GM23338 (cell line): ENCODE measurements at regions not wholly inside any gene's neighbourhood (a gene's known extent, or its start where the extent isn't known, plus 50 kb on each side); places are given as distances from the start of the nearest gene placed in this dataset.

Experiments
- ATAC-seq: fragments of 200-7000 bp; cut with Tn5 transposase; 3 replicates; pipeline ENCODE4 v1.9.1; 2020
- DNase-seq: peaks from one replicate; pipeline ENCODE4 v3.0.0-alpha.2; 2015; ENCODE audit warnings: low spot score
- H2AFZ ChIP-seq: fragments of 200-600 bp; sonication (generic); 2 replicates; pipeline ENCODE4 v1.8.0; 2016; ENCODE audit warnings: antibody characterized with exemption, mild to moderate bottlenecking, moderate library complexity
- H3F3A ChIP-seq: fragments of 200-600 bp; sonication (generic); replicated peaks from 2 replicates; pipeline ENCODE4 v1.8.0; 2017; ENCODE audit warnings: antibody characterized with exemption, mixed run types, low read depth
- H3K27ac ChIP-seq: fragments of 200-600 bp; sonication (generic); 2 replicates; pipeline ENCODE4 v1.6.1; 2016; ENCODE audit warnings: low read depth
- H3K27me3 ChIP-seq: fragments of 200-600 bp; sonication (generic); 2 replicates; pipeline ENCODE4 v1.8.0; 2016; ENCODE audit warnings: mild to moderate bottlenecking, mixed run types, moderate library complexity; ENCODE audit not compliant: insufficient read depth
- H3K36me3 ChIP-seq: fragments of 200-600 bp; sonication (generic); 2 replicates; pipeline ENCODE4 v1.8.0; 2016; ENCODE audit warnings: mild to moderate bottlenecking; ENCODE audit not compliant: insufficient read depth
- H3K4me1 ChIP-seq: fragments of 200-600 bp; sonication (generic); 2 replicates; pipeline ENCODE4 v1.8.0; 2016; ENCODE audit warnings: mild to moderate bottlenecking, moderate library complexity; ENCODE audit not compliant: insufficient read depth
- H3K4me2 ChIP-seq: fragments of 200-600 bp; sonication (generic); 2 replicates; pipeline ENCODE4 v1.7.1; 2017; ENCODE audit warnings: mixed run types
- H3K4me3 ChIP-seq: fragments of 200-600 bp; sonication (generic); 2 replicates; pipeline ENCODE4 v1.6.1; 2016; ENCODE audit warnings: mixed run types
- H3K79me2 ChIP-seq: fragments of 200-600 bp; sonication (generic); replicated peaks from 2 replicates; pipeline ENCODE4 v1.8.0; 2017; ENCODE audit warnings: mild to moderate bottlenecking; ENCODE audit not compliant: insufficient read depth
- H3K9me2 ChIP-seq: fragments of 200-600 bp; sonication (generic); 2 replicates; pipeline ENCODE4 v1.8.0; 2017; ENCODE audit not compliant: insufficient read depth
- H4K20me1 ChIP-seq: fragments of 200-600 bp; sonication (generic); replicated peaks from 2 replicates; pipeline ENCODE4 v1.8.0; 2017; ENCODE audit warnings: mild to moderate bottlenecking; ENCODE audit not compliant: insufficient read depth
- H3K27ac Mint-ChIP-seq: 2 replicates; pipeline ENCODE4 v1.8.0; 2020; ENCODE audit warnings: inconsistent platforms, mild to moderate bottlenecking, moderate library complexity, mixed read lengths
- H3K27me3 Mint-ChIP-seq: 3 replicates; pipeline ENCODE4 v1.8.0; 2022; ENCODE audit warnings: low read depth, mild to moderate bottlenecking, moderate library complexity, mixed read lengths, inconsistent platforms; ENCODE audit not compliant: insufficient read depth, poor library complexity
- H3K36me3 Mint-ChIP-seq: 3 replicates; pipeline ENCODE4 v1.8.0; 2021; ENCODE audit warnings: low read depth, mild to moderate bottlenecking, inconsistent platforms, moderate library complexity, mixed read lengths
- H3K4me1 Mint-ChIP-seq: 3 replicates; pipeline ENCODE4 v1.8.0; 2020; ENCODE audit warnings: mild to moderate bottlenecking, inconsistent platforms, mixed read lengths
- H3K4me3 Mint-ChIP-seq: 3 replicates; pipeline ENCODE4 v1.8.0; 2021; ENCODE audit warnings: moderate library complexity, mild to moderate bottlenecking, inconsistent platforms, mixed read lengths
- H3K9me3 Mint-ChIP-seq: 3 replicates; pipeline ENCODE4 v1.8.0; 2020; ENCODE audit warnings: moderate library complexity, mild to moderate bottlenecking, inconsistent platforms, mixed read lengths
- CREB1 ChIP-seq: fragments of 250-450 bp; sonication (Bioruptor Pico); IDR thresholded peaks from 2 replicates; pipeline ENCODE4 v1.5.0; 2020; ENCODE audit warnings: low read depth, mild to moderate bottlenecking, moderate library complexity
- CTCF ChIP-seq, 2 experiments: fragments of 200-600 bp in 1 of 2; sonication (generic) in 1 of 2; conservative IDR thresholded peaks; 2 replicates each; pipeline versions ENCODE4 v1.5.1 to v1.6.1; 2016 to 2017; ENCODE audit warnings: antibody characterized with exemption in 2 of 2, low read depth in 2 of 2, mild to moderate bottlenecking in 2 of 2, moderate library complexity in 1 of 2
- POLR2AphosphoS5 ChIP-seq: IDR thresholded peaks from 2 replicates; pipeline ENCODE4 v1.6.1; 2016; ENCODE audit warnings: antibody characterized with exemption, low read depth
- ZNF331 ChIP-seq: fragments of 250-450 bp; sonication (Bioruptor Pico); IDR thresholded peaks from 2 replicates; pipeline ENCODE4 v1.5.0; 2020; ENCODE audit warnings: low read depth, mild to moderate bottlenecking, moderate library complexity
- TF ChIP-seq, protein P1 (sequence below): fragments of 250-450 bp; sonication (Bioruptor Pico); IDR thresholded peaks from 2 replicates; pipeline ENCODE4 v1.5.0; 2020; ENCODE audit warnings: mild to moderate bottlenecking, moderate library complexity

GRCh38 chrX:44451056-44451455 lies 91.6 kb downstream of the FUNDC1 start:
- Mint-ChIP-seq H3K9me3 (no peaks in the 10 kb centered on the region; the same call in 2 of the 3 replicates), H3K27ac (no peak overlapping the region), H3K27me3 (no peaks in the 10 kb centered on the region), H3K36me3 (no peaks in the 10 kb centered on the region), H3K4me1 (no peaks in the 10 kb centered on the region), H3K4me3 (no peak overlapping the region)
- Histone ChIP-seq H3K36me3 (no peaks in the 10 kb centered on the region), H3F3A (no peaks in the 10 kb centered on the region), H3K27me3 (no peaks in the 10 kb centered on the region), H3K27ac (no peak overlapping the region), H2AFZ (no peak overlapping the region), H3K4me3 (no peak overlapping the region), H3K4me2 (no peak overlapping the region), H3K9me2 (no peaks in the 10 kb centered on the region), H3K79me2 (no peaks in the 10 kb centered on the region), H3K4me1 (no peaks in the 10 kb centered on the region), H4K20me1 (no peaks in the 10 kb centered on the region)
- ATAC-seq (no peak), DNase-seq (no peak)
- TF ChIP-seq ZNF331 (CRISPR knock-in tag) (no peak), CREB1 (no peak), POLR2AphosphoS5 (no peak), CTCF (conservative IDR thresholded peaks at IDR 0.05; ENCODE audit: low read depth in 2 of 2) (no peak)
- TF ChIP-seq, protein P1, sequence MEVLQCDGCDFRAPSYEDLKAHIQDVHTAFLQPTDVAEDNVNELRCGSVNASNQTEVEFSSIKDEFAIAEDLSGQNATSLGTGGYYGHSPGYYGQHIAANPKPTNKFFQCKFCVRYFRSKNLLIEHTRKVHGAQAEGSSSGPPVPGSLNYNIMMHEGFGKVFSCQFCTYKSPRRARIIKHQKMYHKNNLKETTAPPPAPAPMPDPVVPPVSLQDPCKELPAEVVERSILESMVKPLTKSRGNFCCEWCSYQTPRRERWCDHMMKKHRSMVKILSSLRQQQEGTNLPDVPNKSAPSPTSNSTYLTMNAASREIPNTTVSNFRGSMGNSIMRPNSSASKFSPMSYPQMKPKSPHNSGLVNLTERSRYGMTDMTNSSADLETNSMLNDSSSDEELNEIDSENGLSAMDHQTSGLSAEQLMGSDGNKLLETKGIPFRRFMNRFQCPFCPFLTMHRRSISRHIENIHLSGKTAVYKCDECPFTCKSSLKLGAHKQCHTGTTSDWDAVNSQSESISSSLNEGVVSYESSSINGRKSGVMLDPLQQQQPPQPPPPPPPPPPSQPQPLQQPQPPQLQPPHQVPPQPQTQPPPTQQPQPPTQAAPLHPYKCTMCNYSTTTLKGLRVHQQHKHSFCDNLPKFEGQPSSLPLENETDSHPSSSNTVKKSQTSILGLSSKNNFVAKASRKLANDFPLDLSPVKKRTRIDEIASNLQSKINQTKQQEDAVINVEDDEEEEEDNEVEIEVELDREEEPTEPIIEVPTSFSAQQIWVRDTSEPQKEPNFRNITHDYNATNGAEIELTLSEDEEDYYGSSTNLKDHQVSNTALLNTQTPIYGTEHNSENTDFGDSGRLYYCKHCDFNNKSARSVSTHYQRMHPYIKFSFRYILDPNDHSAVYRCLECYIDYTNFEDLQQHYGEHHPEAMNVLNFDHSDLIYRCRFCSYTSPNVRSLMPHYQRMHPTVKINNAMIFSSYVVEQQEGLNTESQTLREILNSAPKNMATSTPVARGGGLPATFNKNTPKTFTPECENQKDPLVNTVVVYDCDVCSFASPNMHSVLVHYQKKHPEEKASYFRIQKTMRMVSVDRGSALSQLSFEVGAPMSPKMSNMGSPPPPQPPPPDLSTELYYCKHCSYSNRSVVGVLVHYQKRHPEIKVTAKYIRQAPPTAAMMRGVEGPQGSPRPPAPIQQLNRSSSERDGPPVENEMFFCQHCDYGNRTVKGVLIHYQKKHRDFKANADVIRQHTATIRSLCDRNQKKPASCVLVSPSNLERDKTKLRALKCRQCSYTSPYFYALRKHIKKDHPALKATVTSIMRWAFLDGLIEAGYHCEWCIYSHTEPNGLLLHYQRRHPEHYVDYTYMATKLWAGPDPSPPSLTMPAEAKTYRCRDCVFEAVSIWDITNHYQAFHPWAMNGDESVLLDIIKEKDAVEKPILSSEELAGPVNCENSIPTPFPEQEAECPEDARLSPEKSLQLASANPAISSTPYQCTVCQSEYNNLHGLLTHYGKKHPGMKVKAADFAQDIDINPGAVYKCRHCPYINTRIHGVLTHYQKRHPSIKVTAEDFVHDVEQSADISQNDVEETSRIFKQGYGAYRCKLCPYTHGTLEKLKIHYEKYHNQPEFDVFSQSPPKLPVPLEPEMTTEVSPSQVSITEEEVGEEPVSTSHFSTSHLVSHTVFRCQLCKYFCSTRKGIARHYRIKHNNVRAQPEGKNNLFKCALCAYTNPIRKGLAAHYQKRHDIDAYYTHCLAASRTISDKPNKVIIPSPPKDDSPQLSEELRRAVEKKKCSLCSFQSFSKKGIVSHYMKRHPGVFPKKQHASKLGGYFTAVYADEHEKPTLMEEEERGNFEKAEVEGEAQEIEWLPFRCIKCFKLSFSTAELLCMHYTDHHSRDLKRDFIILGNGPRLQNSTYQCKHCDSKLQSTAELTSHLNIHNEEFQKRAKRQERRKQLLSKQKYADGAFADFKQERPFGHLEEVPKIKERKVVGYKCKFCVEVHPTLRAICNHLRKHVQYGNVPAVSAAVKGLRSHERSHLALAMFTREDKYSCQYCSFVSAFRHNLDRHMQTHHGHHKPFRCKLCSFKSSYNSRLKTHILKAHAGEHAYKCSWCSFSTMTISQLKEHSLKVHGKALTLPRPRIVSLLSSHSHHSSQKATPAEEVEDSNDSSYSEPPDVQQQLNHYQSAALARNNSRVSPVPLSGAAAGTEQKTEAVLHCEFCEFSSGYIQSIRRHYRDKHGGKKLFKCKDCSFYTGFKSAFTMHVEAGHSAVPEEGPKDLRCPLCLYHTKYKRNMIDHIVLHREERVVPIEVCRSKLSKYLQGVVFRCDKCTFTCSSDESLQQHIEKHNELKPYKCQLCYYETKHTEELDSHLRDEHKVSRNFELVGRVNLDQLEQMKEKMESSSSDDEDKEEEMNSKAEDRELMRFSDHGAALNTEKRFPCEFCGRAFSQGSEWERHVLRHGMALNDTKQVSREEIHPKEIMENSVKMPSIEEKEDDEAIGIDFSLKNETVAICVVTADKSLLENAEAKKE (CRISPR knock-in tag) = no peak
